HG03575 (cell line): ENCODE measurements at regions not wholly inside any gene's neighbourhood (a gene's known extent, or its start where the extent isn't known, plus 50 kb on each side); places are given as distances from the start of the nearest gene placed in this dataset.

Experiments
- ATAC-seq: cut with Tn5 transposase; IDR thresholded peaks from one replicate; pipeline ENCODE4 v1.9.1; 2021; ENCODE audit not compliant: unreplicated experiment, insufficient number of reproducible peaks, low FRiP score; ENCODE audit errors: extremely low read depth

DNA sequence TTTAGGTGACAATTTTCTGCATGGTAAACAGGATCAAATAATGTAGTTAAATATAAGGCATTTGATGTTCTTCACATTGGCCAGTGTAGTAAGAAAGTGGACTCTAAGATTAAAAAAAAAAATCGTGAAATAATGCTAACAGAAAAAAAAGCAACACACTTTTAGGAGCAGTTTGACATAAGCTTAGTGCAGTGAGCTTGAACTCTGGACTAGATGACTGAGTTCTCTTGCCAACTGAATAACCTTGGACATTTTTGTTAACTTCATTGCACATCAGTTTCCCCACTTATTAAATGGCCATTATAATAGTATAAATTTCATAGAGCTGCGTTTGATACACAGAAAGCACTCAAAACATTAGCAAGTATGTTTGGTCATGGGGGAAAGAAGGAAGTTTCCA lies 649.3 kb upstream of the ADGRL4 start:
- ATAC-seq = no peak

DNA sequence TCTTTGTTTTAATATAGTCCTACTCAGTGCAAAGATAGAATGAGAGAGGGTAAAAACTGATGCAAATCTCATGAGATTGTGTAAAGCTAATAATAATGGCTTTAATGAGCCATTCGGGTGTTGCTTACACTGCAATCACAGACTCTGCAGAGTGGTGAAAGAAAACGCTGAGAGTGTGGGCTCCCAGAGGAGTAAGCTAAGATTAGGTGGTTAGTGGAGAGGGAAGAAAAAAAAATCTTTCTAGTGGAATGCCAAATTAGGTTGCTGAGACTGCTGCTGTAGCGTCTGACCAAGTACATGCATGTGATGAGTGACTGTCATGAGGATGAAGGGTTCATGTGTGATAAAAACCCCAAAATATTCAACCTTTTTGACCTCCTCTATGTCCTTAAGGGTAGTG lies 645.9 kb upstream of the ADGRL4 start:
- ATAC-seq = no peak

DNA sequence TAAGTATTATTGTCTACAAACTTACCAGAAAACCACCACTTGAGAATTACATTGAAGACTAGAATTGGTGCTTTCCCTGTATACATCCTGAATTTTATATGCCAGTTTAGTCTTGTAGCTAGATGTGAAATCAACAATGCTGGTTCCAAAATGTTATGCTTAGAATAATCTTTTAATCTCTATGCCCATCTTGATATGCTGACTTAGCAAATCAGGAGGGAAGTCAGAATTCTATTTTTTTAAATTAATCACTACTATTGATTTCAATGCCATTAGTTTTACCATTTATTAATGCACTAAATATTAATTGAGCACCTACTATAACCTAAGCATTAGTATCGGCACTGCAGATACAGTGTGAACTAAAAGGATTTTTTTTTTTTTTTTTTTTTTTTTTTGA lies 641.6 kb upstream of the ADGRL4 start:
- ATAC-seq = no peak

DNA sequence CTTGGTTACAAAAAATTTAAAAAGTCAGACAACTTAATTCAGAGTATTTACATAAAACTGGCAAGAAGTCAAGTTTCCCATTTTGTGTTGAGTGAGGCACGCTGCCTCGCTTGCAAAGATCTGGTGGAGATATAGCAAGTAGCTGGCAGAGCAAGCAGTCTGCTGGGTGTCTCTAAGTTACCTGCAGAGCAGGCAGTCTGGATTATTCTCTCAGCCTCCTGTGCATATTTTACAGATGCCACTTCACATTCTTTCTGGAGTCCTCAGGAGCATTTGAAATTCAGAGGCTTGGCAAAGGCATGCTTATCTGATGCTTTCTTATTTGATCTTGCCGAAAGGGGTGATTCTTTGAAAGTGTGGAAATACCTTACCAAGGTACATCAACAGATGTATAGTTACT lies 640.4 kb upstream of the ADGRL4 start:
- no peak for ATAC-seq

DNA sequence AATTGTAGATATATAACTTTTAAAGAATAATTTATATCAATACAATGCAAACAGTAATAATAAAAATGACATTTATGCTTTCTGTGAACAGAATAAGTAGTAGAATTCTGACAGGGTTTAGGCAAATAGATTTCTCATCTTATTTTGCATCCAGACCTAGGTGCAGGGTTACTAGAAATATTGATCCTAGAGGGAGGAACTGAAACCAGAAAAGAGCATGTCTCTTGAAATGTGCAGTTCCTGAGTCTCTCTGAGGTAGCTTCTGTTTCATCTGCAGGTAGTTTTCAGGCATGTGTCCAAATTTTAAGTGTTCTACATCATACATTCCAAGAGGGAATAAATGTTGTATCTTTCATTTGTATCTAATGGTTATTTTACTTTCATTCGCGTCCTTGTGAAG lies 631.9 kb upstream of the ADGRL4 start:
- ATAC-seq = peak; percentile 92

DNA sequence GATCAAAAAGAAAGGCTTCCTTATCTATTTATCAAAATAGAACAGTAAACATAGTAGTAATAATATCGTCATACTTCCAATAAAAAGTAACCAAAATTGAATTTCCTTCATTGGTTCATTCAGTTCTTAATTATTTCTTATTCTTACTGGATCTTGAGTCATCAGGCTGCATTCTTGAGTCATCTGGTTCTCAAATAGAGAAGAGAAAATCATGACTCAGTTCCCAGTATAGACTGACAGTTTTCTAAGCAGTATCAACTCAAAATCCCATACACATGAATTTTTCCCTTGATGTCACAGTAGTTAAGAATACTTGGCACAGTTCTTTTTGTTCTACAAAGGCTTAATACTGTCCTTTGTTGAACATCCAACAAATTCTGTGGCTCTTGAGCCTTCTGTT lies 626.9 kb upstream of the ADGRL4 start:
- no peak for ATAC-seq

DNA sequence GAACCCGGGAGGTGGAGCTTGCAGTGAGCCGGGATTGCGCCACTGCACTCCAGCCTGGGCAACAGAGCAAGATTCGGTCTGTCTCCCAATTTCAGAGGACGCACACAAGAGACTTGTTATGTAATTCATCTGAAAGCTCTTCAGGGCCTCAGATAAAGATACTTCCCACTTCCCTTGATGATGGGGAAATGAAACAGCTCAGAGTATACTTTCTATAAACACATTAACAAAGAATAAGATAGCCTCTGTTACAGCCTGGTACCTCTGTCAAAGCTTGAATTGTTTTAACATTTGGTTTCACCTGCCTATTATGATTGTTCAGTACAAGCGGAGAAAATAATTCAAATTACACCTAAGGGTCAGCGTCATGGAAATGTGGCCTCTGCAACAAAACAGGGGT lies 622.9 kb upstream of the ADGRL4 start:
- ATAC-seq = no peak

DNA sequence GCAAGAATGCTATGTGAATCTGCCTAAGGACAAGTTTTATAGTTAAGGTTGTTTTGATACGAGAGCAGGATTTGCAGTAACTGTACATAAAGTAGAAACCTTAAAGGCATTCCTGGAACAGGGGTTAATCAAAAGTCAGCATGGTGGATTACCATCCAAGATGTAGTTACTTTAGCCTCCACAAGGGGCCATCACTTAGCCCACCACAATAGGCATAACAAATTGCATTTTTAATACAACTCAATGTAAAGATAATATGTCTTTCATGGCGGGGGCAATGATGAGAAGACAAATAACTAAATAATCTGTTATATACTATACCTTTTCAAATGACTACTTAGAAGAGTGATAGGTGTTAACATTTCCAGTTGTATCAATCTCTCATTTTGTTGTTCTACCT lies 611.2 kb upstream of the ADGRL4 start:
- no peak for ATAC-seq

DNA sequence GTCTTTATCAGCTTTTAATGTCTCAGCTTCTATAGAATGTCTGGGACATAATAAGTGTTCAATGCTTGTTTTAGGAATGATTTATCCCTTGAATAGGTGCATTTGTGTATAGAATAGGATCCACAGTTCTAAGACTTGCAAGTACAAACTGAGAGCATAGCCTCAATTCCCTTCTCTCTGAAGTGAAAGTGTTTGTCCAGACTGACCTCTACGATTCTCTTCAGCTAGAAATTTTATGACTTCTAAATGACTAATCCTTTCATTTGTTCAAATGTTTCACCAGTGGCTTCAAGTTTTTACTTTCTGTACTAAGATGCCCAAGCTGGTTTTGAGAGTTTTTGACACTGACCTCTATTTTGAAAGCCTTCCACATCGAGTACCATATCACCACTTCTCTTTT lies 608.2 kb upstream of the ADGRL4 start:
- no peak for ATAC-seq

DNA sequence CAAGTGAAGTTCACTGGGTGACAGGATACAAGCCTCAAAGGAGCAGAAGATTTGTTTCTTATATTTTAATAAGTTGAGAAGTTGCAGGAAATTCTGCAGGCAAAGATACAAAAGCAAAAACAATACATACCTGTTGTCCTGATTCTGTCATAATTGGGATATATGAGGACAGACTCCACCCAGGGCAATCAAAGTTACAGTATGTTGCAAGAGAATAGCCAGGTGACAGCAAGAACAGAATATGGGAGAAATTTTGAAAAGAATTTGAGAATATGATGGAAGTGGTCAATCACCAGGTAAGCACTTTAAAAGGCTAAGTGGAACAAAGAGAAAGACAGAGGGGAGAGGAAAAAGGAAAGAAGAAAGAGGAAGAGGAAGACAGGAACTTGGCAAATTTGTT lies 607.6 kb upstream of the ADGRL4 start:
- no peak for ATAC-seq

DNA sequence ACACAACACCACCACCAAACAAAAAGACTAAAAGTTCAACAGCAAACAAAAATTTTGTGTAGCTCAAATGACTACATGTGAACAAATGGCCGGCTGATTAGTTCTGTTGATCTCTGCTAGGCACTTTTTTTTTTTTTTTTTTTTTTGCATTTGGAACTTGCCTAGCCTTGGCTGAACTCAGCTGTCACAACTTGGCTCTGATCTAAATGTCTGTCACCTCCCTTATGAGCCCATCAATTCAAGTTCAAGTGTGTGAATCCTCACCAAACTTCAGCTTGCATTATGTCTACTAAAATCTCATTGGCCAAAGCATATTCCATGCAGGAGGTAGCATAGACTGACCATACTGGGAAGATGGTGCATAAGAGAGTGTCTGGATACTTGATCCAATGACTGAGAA lies 606.5 kb upstream of the ADGRL4 start:
- ATAC-seq = no peak

DNA sequence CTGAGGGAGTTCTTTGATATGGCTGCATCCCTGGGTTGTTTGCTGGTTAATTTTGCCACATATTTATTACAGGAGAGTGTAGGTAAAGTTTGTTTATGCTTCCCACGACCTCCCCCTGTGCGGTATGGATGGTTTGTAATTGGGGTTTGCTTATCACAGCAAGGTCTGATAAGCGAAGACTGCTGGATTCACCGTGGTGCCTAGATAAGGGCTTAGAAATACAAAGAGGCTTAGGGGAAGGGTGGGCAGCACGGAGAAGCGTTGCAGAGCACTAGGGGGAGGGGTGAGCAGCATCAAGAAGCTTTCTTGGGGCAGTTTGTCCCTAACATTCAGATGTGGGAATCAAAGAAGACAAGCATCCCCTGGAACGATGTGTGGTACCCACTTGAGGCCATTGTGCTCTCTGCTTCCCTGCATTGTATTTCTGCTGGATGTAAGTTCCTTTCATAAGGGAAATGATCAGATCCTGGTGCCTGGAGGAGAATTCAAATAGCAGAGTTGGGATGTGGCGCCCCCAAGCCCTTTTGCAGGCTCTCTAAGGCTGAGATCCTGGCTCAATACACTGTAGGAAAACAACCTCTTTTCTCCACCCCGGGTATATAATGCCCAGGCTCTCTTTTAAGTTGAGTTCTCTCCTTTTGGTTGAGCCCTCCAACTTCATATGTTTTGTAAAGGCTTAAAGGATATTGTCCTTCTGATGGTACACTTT lies 598.1 kb upstream of the ADGRL4 start:
- no peak for ATAC-seq

DNA sequence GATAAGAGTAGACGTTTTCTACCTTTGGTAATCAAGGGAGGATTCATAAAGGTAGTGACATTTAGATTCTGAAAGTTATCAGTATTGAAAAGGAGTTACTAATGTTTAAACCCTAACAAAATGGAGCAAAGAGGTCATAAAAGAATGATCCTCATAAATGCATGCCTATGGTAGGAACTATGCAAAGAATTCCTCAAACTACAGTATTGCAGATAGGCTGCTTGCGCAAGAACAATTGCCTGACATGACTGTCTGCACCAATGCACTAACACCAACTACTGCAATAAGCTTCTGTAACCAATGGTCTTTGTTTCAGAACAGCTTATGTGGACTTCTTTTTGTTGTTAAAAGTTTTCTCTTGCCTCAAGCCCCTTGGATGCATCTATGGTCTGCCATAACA lies 597.3 kb upstream of the ADGRL4 start:
- ATAC-seq = no peak

DNA sequence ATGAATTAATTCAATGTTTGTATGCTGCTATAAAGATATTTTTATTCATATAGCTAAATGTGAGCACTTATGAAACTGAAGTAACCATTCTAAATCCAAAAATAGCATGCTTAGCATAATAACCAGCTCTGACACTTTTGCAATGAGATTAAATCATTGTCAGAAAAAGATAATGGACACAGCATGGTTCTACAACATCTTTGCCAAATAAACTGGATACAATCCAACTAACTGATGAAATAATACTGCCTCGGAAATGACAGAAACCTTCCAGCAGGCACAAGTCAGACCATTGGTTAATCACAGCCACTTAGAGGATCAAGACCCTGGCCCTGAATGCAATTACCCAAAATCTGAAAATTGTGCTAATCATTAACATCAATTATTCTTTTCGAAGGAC lies 592.7 kb upstream of the ADGRL4 start:
- no peak for ATAC-seq

DNA sequence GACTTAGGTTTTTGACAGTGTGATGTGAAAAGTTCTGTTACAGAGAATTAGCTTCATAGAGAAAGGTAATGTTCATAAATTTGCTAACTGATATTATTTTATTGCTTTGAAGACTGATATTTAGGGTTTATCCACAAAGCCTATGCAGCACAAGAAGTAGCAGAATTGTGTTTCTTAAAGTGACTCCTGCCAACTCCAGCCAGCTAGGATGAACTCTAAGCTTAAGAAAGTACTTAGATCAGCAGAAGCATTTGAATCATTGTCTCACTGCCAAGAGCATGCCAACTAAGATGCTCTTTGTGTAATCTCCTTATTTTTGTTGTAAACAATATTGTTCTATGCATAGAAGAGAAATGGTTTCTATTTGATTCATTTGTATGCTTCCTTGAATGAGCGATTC lies 589.4 kb upstream of the ADGRL4 start:
- no peak for ATAC-seq

DNA sequence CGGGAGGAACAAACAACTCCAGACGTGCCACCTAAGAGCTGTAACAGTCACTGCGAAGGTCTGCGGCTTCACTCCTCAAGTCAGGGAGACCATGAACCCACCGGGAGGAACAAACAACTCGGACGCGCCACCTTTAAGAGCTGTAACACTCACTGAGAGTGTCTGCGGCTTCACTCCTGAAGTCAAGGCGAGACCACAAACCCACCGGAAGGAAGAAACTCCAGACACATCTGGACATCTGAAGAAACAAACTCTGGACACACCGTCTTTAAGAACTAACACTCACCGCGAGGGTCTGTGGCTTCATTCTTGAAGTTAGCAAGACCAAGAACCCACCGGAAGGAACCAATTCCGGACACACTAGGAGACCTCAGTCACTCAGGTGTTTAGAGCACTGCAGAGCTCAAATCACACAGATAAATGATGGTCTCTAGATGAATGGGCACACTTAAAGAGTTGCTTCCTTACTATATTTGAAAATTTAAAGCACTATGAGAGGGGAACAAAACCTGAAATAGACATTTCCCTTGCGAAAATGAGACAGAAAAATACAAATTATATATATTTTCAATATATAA lies 587.7 kb upstream of the ADGRL4 start:
- ATAC-seq = no peak

DNA sequence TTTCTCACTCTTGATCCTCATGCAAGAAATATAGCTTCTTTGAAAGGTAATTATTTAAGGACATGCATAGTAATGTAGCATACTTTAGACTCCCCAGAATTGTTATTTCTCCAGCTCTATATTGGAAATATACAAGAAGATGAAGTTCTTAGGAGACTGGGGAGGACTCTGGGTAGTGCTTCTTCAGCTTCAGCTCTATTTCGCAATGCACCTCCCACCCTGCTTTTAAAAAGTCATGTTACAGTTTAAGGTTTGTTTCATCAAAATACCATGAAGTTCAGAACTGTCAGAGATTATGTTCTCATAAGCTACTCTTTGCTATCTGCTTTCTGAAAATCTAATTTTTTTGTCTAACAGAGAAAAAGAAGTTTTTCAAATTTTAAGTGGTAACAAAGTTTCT lies 586.2 kb upstream of the ADGRL4 start:
- ATAC-seq = no peak

DNA sequence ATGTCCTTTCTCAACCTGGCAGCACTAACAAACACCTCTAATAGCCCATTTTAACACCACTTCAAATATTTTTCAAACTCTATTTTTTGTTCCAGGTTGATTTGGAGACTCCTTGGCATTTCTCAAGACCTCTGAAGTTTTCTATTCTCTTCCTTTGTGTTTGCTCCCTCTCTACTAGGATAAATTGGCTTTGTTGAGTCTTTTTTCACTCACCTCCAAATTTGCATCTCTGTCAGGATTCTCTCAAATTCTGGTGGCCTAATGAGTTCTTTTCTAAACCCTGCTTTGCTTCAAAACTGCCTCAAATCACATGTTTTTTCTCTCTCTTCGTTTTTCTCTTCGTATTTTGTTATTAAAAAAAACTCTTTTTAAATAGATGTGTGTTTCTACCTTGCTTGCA lies 582.2 kb upstream of the ADGRL4 start:
- no peak for ATAC-seq

DNA sequence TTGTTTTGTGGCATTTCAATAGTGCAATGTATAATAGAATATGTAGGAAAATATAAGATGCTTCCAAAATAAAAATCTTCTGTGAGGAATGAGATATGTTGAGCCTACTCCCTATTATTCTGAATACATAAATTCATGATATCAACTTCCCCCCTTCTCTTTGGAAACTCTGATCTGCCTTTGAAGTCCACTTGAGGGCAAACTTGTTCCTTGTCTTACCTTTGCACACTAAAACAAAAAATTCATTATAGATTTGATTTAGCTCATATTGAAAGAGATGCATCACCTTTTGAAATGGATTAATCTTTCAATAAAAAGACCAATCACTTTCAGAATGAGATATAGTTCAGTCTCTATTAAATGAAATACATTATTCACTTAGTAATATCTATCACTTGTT lies 580.7 kb upstream of the ADGRL4 start:
- no peak for ATAC-seq

DNA sequence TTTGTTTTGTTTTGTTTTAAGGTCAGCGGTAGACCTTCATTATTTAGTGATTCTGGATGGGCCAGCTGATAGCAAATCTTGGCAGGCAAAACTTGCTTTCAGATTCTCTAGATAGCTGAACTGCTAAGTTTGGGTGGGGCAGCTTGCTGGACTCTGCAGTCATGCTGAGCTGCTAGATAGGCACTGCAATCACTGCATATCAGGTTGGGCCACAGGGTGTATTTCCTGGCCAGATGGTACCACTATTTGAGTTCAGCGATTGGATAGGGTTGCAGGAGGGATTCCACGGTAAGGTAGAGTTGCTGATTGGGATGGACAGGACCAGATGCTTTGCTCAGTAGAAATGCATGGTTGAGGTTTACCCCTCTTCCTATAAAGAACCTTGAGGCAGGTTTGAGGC lies 579.3 kb upstream of the ADGRL4 start:
- no peak for ATAC-seq

DNA sequence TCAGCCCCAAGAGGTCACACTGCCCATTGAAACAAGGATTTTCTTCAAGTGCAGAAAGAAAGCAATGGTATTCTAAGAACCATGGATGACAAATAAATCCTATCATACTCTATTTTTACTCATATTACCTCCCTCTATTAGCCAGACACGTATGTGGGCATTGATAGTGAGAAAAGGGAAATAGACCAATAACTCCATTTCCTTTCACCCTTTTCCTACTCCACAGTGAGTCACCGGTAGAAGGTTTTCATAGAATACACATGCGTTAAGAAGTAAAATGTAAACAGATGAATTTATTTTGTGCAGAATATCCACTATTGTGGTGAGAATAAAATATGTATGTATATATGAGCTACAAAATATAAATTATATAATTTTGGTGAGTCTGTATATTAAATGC lies 568.9 kb upstream of the ADGRL4 start:
- ATAC-seq = no peak
